H1 (cell line): ENCODE measurements at regions not wholly inside any gene's neighbourhood (a gene's known extent, or its start where the extent isn't known, plus 50 kb on each side); places are given as distances from the start of the nearest gene placed in this dataset.

Source experiments
- CTCF ChIA-PET: fragments of 300-600 bp; sonication (Branson Sonifier 250); formaldehyde crosslinking; loops from one replicate; lab custom pipeline; 2021; ENCODE audit not compliant: partially characterized antibody; lab: Charles Lee
- POLR2A ChIA-PET: fragments of 300-600 bp; sonication (Branson Sonifier 250); formaldehyde crosslinking; loops from one replicate; lab custom pipeline; 2021; ENCODE audit warnings: inconsistent platforms; ENCODE audit not compliant: partially characterized antibody; lab: Charles Lee
- DNase-seq, 2 experiments: peaks; one replicate each; pipeline versions ENCODE4 v3.0.0 to v3.0.0-alpha.2; 2010 to 2022; ENCODE audit warnings: low spot score in 2 of 2, low read depth in 1 of 2, mixed read lengths in 1 of 2
- FAIRE-seq: peaks from 2 replicates; lab custom pipeline; 2011; peaks lifted over from hg19 to GRCh38; lab: Jason Lieb, UNC
- H2AFZ ChIP-seq: 2 replicates; pipeline ENCODE4 v1.8.1; 2012; ENCODE audit warnings: low read length, inconsistent platforms
- H2AK5ac ChIP-seq: 2 replicates; pipeline ENCODE4 v1.6.1; 2013; ENCODE audit warnings: low read depth, low read length
- H2BK120ac ChIP-seq: replicated peaks from 2 replicates; pipeline ENCODE3; 2013; ENCODE audit warnings: low read depth, low read length, inconsistent platforms
- H2BK12ac ChIP-seq: 2 replicates; pipeline ENCODE4 v1.6.1; 2013; ENCODE audit warnings: low read depth, low read length
- H2BK15ac ChIP-seq: 2 replicates; pipeline ENCODE4 v1.6.1; 2013; ENCODE audit warnings: low read length
- H2BK20ac ChIP-seq: 2 replicates; pipeline ENCODE4 v1.6.1; 2013; ENCODE audit warnings: low read length
- H2BK5ac ChIP-seq: 2 replicates; pipeline ENCODE4 v1.6.1; 2013; ENCODE audit warnings: low read depth, low read length
- H3K14ac ChIP-seq: 2 replicates; pipeline ENCODE4 v1.6.1; 2013; ENCODE audit warnings: inconsistent platforms; ENCODE audit not compliant: insufficient read length
- H3K18ac ChIP-seq: 2 replicates; pipeline ENCODE4 v1.6.1; 2013; ENCODE audit warnings: low read length; ENCODE audit errors: extremely low read depth
- H3K23ac ChIP-seq: 2 replicates; pipeline ENCODE4 v1.6.1; 2013; ENCODE audit warnings: inconsistent platforms; ENCODE audit not compliant: insufficient read length
- H3K23me2 ChIP-seq: 2 replicates; pipeline ENCODE4 v1.6.1; 2013; ENCODE audit warnings: low read depth, low read length
- H3K27ac ChIP-seq: 2 replicates; pipeline ENCODE4 v1.6.1; 2011; ENCODE audit warnings: low read depth, low read length, inconsistent platforms
- H3K27me3 ChIP-seq, 4 experiments: replicated peaks in 1 of 4; 1 replicate in 1 of 4; 2 replicates in 3 of 4; pipeline versions ENCODE4 v1.6.1 to v1.8.1; 2011 to 2013; ENCODE audit warnings: low read length in 3 of 4, mild to moderate bottlenecking in 3 of 4, inconsistent platforms in 2 of 4, mixed read lengths in 2 of 4, moderate library complexity in 1 of 4; ENCODE audit not compliant: control insufficient read depth in 3 of 4, insufficient read depth in 3 of 4; ENCODE audit errors: extremely low read depth in 1 of 4
- H3K36me3 ChIP-seq, 4 experiments: 2 replicates each; pipeline versions ENCODE4 v1.6.1 to v1.8.1; 2011 to 2013; ENCODE audit warnings: mild to moderate bottlenecking in 4 of 4, low read length in 3 of 4, moderate library complexity in 2 of 4, control low read depth in 1 of 4, inconsistent platforms in 1 of 4; ENCODE audit not compliant: insufficient read depth in 4 of 4, control insufficient read depth in 2 of 4
- H3K4ac ChIP-seq: replicated peaks from 2 replicates; pipeline ENCODE3; 2013; ENCODE audit warnings: low read length, low read depth, mixed read lengths, inconsistent platforms; ENCODE audit not compliant: insufficient read length
- H3K4me1 ChIP-seq, 4 experiments: replicated peaks in 1 of 4; 1 replicate in 1 of 4; 2 replicates in 3 of 4; pipeline versions ENCODE4 v1.6.1 to v1.8.1; 2011 to 2013; ENCODE audit warnings: low read length in 3 of 4, inconsistent platforms in 2 of 4, mixed read lengths in 1 of 4; ENCODE audit not compliant: insufficient read depth in 4 of 4, control insufficient read depth in 3 of 4
- H3K4me2 ChIP-seq, 2 experiments: 2 replicates each; pipeline versions ENCODE4 v1.6.1 to v1.8.1; 2011 to 2013; ENCODE audit warnings: low read depth in 2 of 2, low read length in 2 of 2, control low read depth in 1 of 2, inconsistent platforms in 1 of 2, mild to moderate bottlenecking in 1 of 2; ENCODE audit not compliant: insufficient read depth in 1 of 2
- H3K4me3 ChIP-seq, 4 experiments: fragments of 200-600, 300-600 bp in 1 of 4; sonication (generic), shearing (Covaris generic), sonication (Bioruptor Twin) in 1 of 4; 2 replicates each; pipeline versions ENCODE4 v1.5.1 to v1.8.1; 2011 to 2016; ENCODE audit warnings: low read length in 4 of 4, low read depth in 3 of 4, control low read depth in 2 of 4, inconsistent platforms in 2 of 4, mild to moderate bottlenecking in 2 of 4, mixed read lengths in 1 of 4, moderate library complexity in 1 of 4; ENCODE audit not compliant: insufficient read depth in 2 of 4; ENCODE audit errors: extremely low read depth in 1 of 4
- H3K56ac ChIP-seq: replicated peaks from 2 replicates; pipeline ENCODE3; 2013; ENCODE audit warnings: low read depth, mild to moderate bottlenecking, mixed read lengths, low read length, inconsistent platforms; ENCODE audit not compliant: insufficient read length
- H3K79me1 ChIP-seq: 2 replicates; pipeline ENCODE4 v1.6.1; 2013; ENCODE audit warnings: low read depth, low read length, control low read depth
- H3K79me2 ChIP-seq, 2 experiments: 2 replicates each; pipeline versions ENCODE4 v1.6.1 to v1.8.1; 2012 to 2013; ENCODE audit warnings: low read length in 2 of 2, mild to moderate bottlenecking in 2 of 2, inconsistent platforms in 1 of 2; ENCODE audit not compliant: insufficient read depth in 2 of 2, control insufficient read depth in 1 of 2
- H3K9ac ChIP-seq, 4 experiments: replicated peaks in 1 of 4; 1 replicate in 1 of 4; 2 replicates in 3 of 4; pipeline versions ENCODE4 v1.6.1 to v1.8.1; 2011 to 2013; ENCODE audit warnings: low read depth in 3 of 4, low read length in 3 of 4, control low read depth in 2 of 4, mild to moderate bottlenecking in 2 of 4, moderate library complexity in 2 of 4, inconsistent platforms in 1 of 4; ENCODE audit errors: extremely low read depth in 1 of 4
- H3K9me3 ChIP-seq, 2 experiments: 2 replicates each; pipeline versions ENCODE4 v1.6.1 to v1.8.1; 2012 to 2013; ENCODE audit warnings: mild to moderate bottlenecking in 2 of 2, moderate library complexity in 2 of 2, control low read depth in 1 of 2, inconsistent platforms in 1 of 2, low read depth in 1 of 2, low read length in 1 of 2, mixed read lengths in 1 of 2; ENCODE audit not compliant: insufficient read depth in 2 of 2
- H4K20me1 ChIP-seq, 2 experiments: replicated peaks in 1 of 2; 2 replicates each; pipeline versions ENCODE3 to v1.8.1; 2011 to 2013; ENCODE audit warnings: inconsistent platforms in 2 of 2, low read length in 2 of 2, mild to moderate bottlenecking in 1 of 2; ENCODE audit not compliant: insufficient read depth in 2 of 2, control insufficient read depth in 1 of 2
- H4K5ac ChIP-seq: 2 replicates; pipeline ENCODE4 v1.6.1; 2013; ENCODE audit warnings: low read length, low read depth, mixed read lengths, inconsistent platforms; ENCODE audit not compliant: insufficient read length
- H4K8ac ChIP-seq: 2 replicates; pipeline ENCODE4 v1.8.0; 2013; ENCODE audit warnings: mild to moderate bottlenecking, moderate library complexity, low read length, inconsistent platforms; ENCODE audit not compliant: insufficient read depth; ENCODE audit errors: extremely low read depth
- H4K91ac ChIP-seq: replicated peaks from 2 replicates; pipeline ENCODE3; 2013; ENCODE audit warnings: low read length, mixed read lengths, inconsistent platforms; ENCODE audit not compliant: insufficient read length
- RAD21 ChIP-seq, 2 experiments: IDR thresholded peaks in 1 of 2; conservative IDR thresholded peaks in 1 of 2; 2 replicates each; pipeline ENCODE4 v1.6.1; 2011; ENCODE audit warnings: low read depth in 2 of 2, low read length in 2 of 2, improper control_type of control experiment in 1 of 2, inconsistent platforms in 1 of 2, mild to moderate bottlenecking in 1 of 2, moderate library complexity in 1 of 2
- RXRA ChIP-seq: IDR thresholded peaks from 2 replicates; pipeline ENCODE4 v1.6.1; 2011; ENCODE audit warnings: low read depth, mild to moderate bottlenecking, low read length, moderate library complexity; ENCODE audit not compliant: insufficient read depth

GRCh38 chrY:19479141-19479540 lies 265.4 kb downstream of the KDM5D start:
- no peak overlapping the region for H3K14ac ChIP-seq
- H3K9me3 ChIP-seq: no peaks in the 10 kb centered on the region
- no peak overlapping the region for H2AK5ac ChIP-seq
- no peak overlapping the region for H2BK5ac ChIP-seq
- H3K79me1 ChIP-seq: no peaks in the 10 kb centered on the region
- no peak overlapping the region for H4K8ac ChIP-seq
- H3K79me2 ChIP-seq: no peaks in the 10 kb centered on the region
- H3K4me1 ChIP-seq: no peaks in the 10 kb centered on the region
- no peaks in the 10 kb centered on the region for H3K36me3 ChIP-seq
- H2BK12ac ChIP-seq: no peak overlapping the region
- no peak overlapping the region for H4K91ac ChIP-seq
- H2BK20ac ChIP-seq: no peak overlapping the region
- H3K4me2 ChIP-seq: no peak overlapping the region
- no peak overlapping the region for H2AFZ ChIP-seq
- no peak overlapping the region for H2BK120ac ChIP-seq
- no peak overlapping the region for H3K27ac ChIP-seq
- ChIA-PET POLR2A (no interaction called here), CTCF (no interaction called here)
- no peak overlapping the region for H3K23ac ChIP-seq
- H3K9ac ChIP-seq: no peak overlapping the region
- H3K27me3 ChIP-seq: no peaks in the 10 kb centered on the region
- no peaks in the 10 kb centered on the region for H4K20me1 ChIP-seq
- no peak overlapping the region for H3K18ac ChIP-seq
- H3K4ac ChIP-seq: no peak overlapping the region
- DNase-seq: no peak
- H3K4me3 ChIP-seq: no peak overlapping the region
- H4K5ac ChIP-seq: no peak overlapping the region
- no peak for FAIRE-seq
- no peaks in the 10 kb centered on the region for H3K23me2 ChIP-seq
- no peak overlapping the region for H3K56ac ChIP-seq
- H2BK15ac ChIP-seq: no peak overlapping the region
- TF ChIP-seq RAD21 (IDR thresholded peaks at IDR 0.05 in 1 of 2, conservative IDR thresholded peaks at IDR 0.05 in 1 of 2; ENCODE audit: low read depth in 2 of 2, low read length in 2 of 2): no peak
- TF ChIP-seq RXRA: no peak
